Fibroblast of villous mesenchyme (primary cell): ENCODE measurements at regions not wholly inside any gene's neighbourhood (a gene's known extent, or its start where the extent isn't known, plus 50 kb on each side); places are given as distances from the start of the nearest gene placed in this dataset.

Experiments
- DNase-seq: peaks from one replicate; pipeline ENCODE4 v3.0.0-alpha.2; 2010; ENCODE audit warnings: low read depth
- H3K4me3 ChIP-seq: 2 replicates; pipeline ENCODE4 v1.5.1; 2011; ENCODE audit warnings: low read depth, mild to moderate bottlenecking, low read length
- CTCF ChIP-seq: IDR thresholded peaks from 2 replicates; pipeline ENCODE4 v1.5.1; 2012; ENCODE audit warnings: low read depth, mild to moderate bottlenecking, low read length; ENCODE audit not compliant: insufficient read depth

GRCh38 chrX:8310409-8310808 is 139.3 kb upstream of the VCX2 start:
- no peak overlapping the region for H3K4me3 ChIP-seq
- no peak for TF ChIP-seq CTCF
- DNase-seq: peak; percentile 4

- no peak for TF ChIP-seq CTCF
- no peak for DNase-seq
- H3K4me3 ChIP-seq: no peak overlapping the region
Observed at GRCh38 chrX:8313844-8314243, 142.8 kb upstream of the VCX2 start.

- no peak overlapping the region for H3K4me3 ChIP-seq
- no peak for DNase-seq
- TF ChIP-seq CTCF: no peak
Observed at GRCh38 chrX:8314881-8315280, 143.8 kb upstream of the VCX2 start.

GRCh38 chrX:8319359-8319758 is 145.3 kb upstream of the VCX3B start:
- TF ChIP-seq CTCF: no peak
- H3K4me3 ChIP-seq: no peak overlapping the region
- DNase-seq: no peak

GRCh38 chrX:8323356-8323755 is 141.3 kb upstream of the VCX3B start:
- no peak for DNase-seq
- TF ChIP-seq CTCF: no peak
- H3K4me3 ChIP-seq: no peak overlapping the region

GRCh38 chrX:8341814-8342590 is 122.6 kb upstream of the VCX3B start:
- no peak for TF ChIP-seq CTCF
- no peak for DNase-seq
- H3K4me3 ChIP-seq: no peak overlapping the region

GRCh38 chrX:8345473-8345872 is 119.2 kb upstream of the VCX3B start:
- no peak for DNase-seq
- TF ChIP-seq CTCF: no peak
- H3K4me3 ChIP-seq: no peak overlapping the region
